ENCODE measurements at regions not wholly inside any gene's neighbourhood (a gene's known extent, or its start where the extent isn't known, plus 50 kb on each side); places are given as distances from the start of the nearest gene placed in this dataset.

- TF ChIP-seq ETS1 (IDR thresholded peaks at IDR 0.05) (no peak), JUNB (IDR thresholded peaks at IDR 0.05; ENCODE audit: unreplicated experiment) (no peak)
Measured at GRCh38 chr3:72544239-72544638, 304.0 kb downstream of the SHQ1 start (continued).

- H3K27me3 Mint-ChIP-seq (ENCODE audit: insufficient read depth, low read depth, poor library complexity) = no peaks in the 10 kb centered on the region
- Histone ChIP-seq H3K27me3 (ENCODE audit: insufficient read depth) (no peaks in the 10 kb centered on the region), H4K20me1 (replicated peaks; ENCODE audit: insufficient read depth) (no peaks in the 10 kb centered on the region), H3K4me2 (no peak overlapping the region), H3K27ac (ENCODE audit: low read depth) (no peak overlapping the region), H2AFZ (peak overlapping the region; percentile 33; the same call in 1 of the 2 replicates), H3K36me3 (ENCODE audit: insufficient read depth) (no peaks in the 10 kb centered on the region), H3K4me1 (ENCODE audit: insufficient read depth) (no peaks in the 10 kb centered on the region), H3K9me2 (ENCODE audit: insufficient read depth) (no peaks in the 10 kb centered on the region), H3F3A (replicated peaks; ENCODE audit: low read depth) (no peaks in the 10 kb centered on the region), H3K79me2 (replicated peaks; ENCODE audit: insufficient read depth) (no peaks in the 10 kb centered on the region), H3K4me3 (no peak overlapping the region)
- peaks cover 4% of the 10 kb centered on the region; the same call in 1 of the 3 replicates for H3K9me3 Mint-ChIP-seq
- no peak for TF ChIP-seq EZH2 (IDR thresholded peaks at IDR 0.05; ENCODE audit: low read depth, unreplicated experiment)
- TF ChIP-seq ETS1 (IDR thresholded peaks at IDR 0.05) = no peak
- TF ChIP-seq STAT1 (IDR thresholded peaks at IDR 0.05; ENCODE audit: unreplicated experiment) = no peak
- TF ChIP-seq ZNF331 (CRISPR knock-in tag; IDR thresholded peaks at IDR 0.05; ENCODE audit: low read depth) = no peak
- TF ChIP-seq NANOG (IDR thresholded peaks at IDR 0.05; ENCODE audit: borderline replicate concordance) = no peak
- no peak for TF ChIP-seq CREB1 (CRISPR knock-in tag; IDR thresholded peaks at IDR 0.05; ENCODE audit: low read depth)
- no peak for TF ChIP-seq POLR2AphosphoS5 (IDR thresholded peaks at IDR 0.05; ENCODE audit: low read depth)
- TF ChIP-seq JUNB (IDR thresholded peaks at IDR 0.05; ENCODE audit: unreplicated experiment) = no peak
- ATAC-seq (no peak), DNase-seq (ENCODE audit: low spot score) (no peak)
- peaks cover 4% of the 10 kb centered on the region for H3K4me1 Mint-ChIP-seq
- no peak overlapping the region for H3K27ac Mint-ChIP-seq
- no peak overlapping the region for H3K4me3 Mint-ChIP-seq
- no peaks in the 10 kb centered on the region for H3K36me3 Mint-ChIP-seq (ENCODE audit: low read depth)
Measured at GRCh38 chr3:72543246-72543645, 305.0 kb downstream of the SHQ1 start.

- no peak overlapping the region for H3K4me2 ChIP-seq
- H3K27ac ChIP-seq (ENCODE audit: low read depth) = no peak overlapping the region
- Mint-ChIP-seq H3K4me1 (peaks cover 4% of the 10 kb centered on the region; the same call in 2 of the 3 replicates), H3K27ac (no peak overlapping the region), H3K4me3 (no peak overlapping the region), H3K27me3 (ENCODE audit: insufficient read depth, low read depth, poor library complexity) (no peaks in the 10 kb centered on the region), H3K9me3 (peaks cover 4% of the 10 kb centered on the region; the same call in 1 of the 3 replicates), H3K36me3 (ENCODE audit: low read depth) (no peaks in the 10 kb centered on the region)
- DNase-seq (ENCODE audit: low spot score) (no peak), ATAC-seq (no peak)
- H3K4me1 ChIP-seq (ENCODE audit: insufficient read depth) = no peaks in the 10 kb centered on the region
- no peaks in the 10 kb centered on the region for H3K27me3 ChIP-seq (ENCODE audit: insufficient read depth)
- no peaks in the 10 kb centered on the region for H3K79me2 ChIP-seq (replicated peaks; ENCODE audit: insufficient read depth)
- H3K36me3 ChIP-seq (ENCODE audit: insufficient read depth) = no peaks in the 10 kb centered on the region
- no peaks in the 10 kb centered on the region for H3F3A ChIP-seq (replicated peaks; ENCODE audit: low read depth)
- H4K20me1 ChIP-seq (replicated peaks; ENCODE audit: insufficient read depth) = no peaks in the 10 kb centered on the region
- H3K4me3 ChIP-seq = no peak overlapping the region
- peak overlapping the region; percentile 33; the same call in 1 of the 2 replicates for H2AFZ ChIP-seq
- TF ChIP-seq EZH2phosphoT487 (IDR thresholded peaks at IDR 0.05; ENCODE audit: unreplicated experiment) (no peak), STAT1 (IDR thresholded peaks at IDR 0.05; ENCODE audit: unreplicated experiment) (no peak), REST (IDR thresholded peaks at IDR 0.05; ENCODE audit: unreplicated experiment) (no peak), ZNF114 (CRISPR knock-in tag; IDR thresholded peaks at IDR 0.05) (no peak), NANOG (IDR thresholded peaks at IDR 0.05; ENCODE audit: borderline replicate concordance) (no peak), ETS1 (IDR thresholded peaks at IDR 0.05) (no peak), CREB1 (CRISPR knock-in tag; IDR thresholded peaks at IDR 0.05; ENCODE audit: low read depth) (no peak), JUNB (IDR thresholded peaks at IDR 0.05; ENCODE audit: unreplicated experiment) (no peak), POLR2AphosphoS5 (IDR thresholded peaks at IDR 0.05; ENCODE audit: low read depth) (no peak), ZNF331 (CRISPR knock-in tag; IDR thresholded peaks at IDR 0.05; ENCODE audit: low read depth) (no peak)
- no peaks in the 10 kb centered on the region for H3K9me2 ChIP-seq (ENCODE audit: insufficient read depth)
Measured at GRCh38 chr3:72542781-72543180, 305.5 kb downstream of the SHQ1 start.
